ENCODE measurements at regions not wholly inside any gene's neighbourhood (a gene's known extent, or its start where the extent isn't known, plus 50 kb on each side); places are given as distances from the start of the nearest gene placed in this dataset.

DNA sequence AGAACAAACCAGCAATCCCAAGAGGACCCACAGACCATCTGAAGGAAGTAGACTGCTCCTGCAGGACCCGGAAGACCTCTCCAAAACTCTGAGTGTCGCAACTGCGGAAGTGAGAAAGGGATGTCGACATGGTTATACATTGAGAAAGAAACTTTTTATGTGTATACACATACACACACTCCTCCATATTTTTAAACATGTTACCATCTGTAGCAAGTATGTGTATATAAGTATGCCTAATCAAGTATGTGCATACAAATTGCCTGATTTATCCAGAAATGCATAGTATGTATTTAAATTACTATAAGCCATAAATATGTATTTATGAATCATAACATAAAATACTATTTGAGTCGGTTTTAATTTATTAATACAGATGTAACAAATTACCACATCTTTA is 1220.7 kb downstream of the CDY2B start:
- Histone ChIP-seq H3K79me2 (ENCODE audit: insufficient read depth, low read length) (no peaks in the 10 kb centered on the region), H3K4me2 (replicated peaks; ENCODE audit: extremely low read depth, low read length, poor library complexity, severe bottlenecking) (no peak overlapping the region), H3K4me1 (ENCODE audit: control insufficient read depth in 1 of 2, insufficient read depth in 2 of 2, low read length in 2 of 2) (no peaks in the 10 kb centered on the region), H3K9me3 (replicated peaks in 1 of 2; ENCODE audit: control insufficient read depth in 1 of 2, insufficient read depth in 1 of 2, low read length in 2 of 2) (no peaks in the 10 kb centered on the region), H3K4me3 (replicated peaks in 1 of 3; ENCODE audit: low read depth in 2 of 3, low read length in 3 of 3) (no peak overlapping the region), H3K27me3 (ENCODE audit: control insufficient read depth in 2 of 2, insufficient read depth in 2 of 2, low read length in 2 of 2) (no peaks in the 10 kb centered on the region), H2AFZ (ENCODE audit: insufficient read depth, low read depth, low read length, poor library complexity, severe bottlenecking) (no peak overlapping the region), H4K20me1 (ENCODE audit: insufficient read depth, low read length) (no peaks in the 10 kb centered on the region), H3K36me3 (replicated peaks in 1 of 2; ENCODE audit: control insufficient read depth in 1 of 2, insufficient read depth in 2 of 2, low read length in 2 of 2) (no peaks in the 10 kb centered on the region), H3K9ac (ENCODE audit: insufficient read depth, low read length, poor library complexity, severe bottlenecking) (no peak overlapping the region), H3K27ac (ENCODE audit: low read depth in 1 of 2, low read length in 2 of 2) (no peak overlapping the region)
- Mint-ChIP-seq H3K27me3 (ENCODE audit: low read depth in 3 of 3) (no peaks in the 10 kb centered on the region), H3K4me1 (no peaks in the 10 kb centered on the region), H3K4me3 (no peak overlapping the region), H3K9me3 (peaks cover 0 to 2% (median 0%) of the 10 kb centered on the region in 7 donors), H3K27ac (no peak overlapping the region), H3K36me3 (no peaks in the 10 kb centered on the region)
- intact Hi-C loops (cut with micrococcal nuclease): no loop called here
- DNase-seq: no peak
- no CpG with 5 or more reads among the region's 5 CpGs for WGBS (ENCODE audit: insufficient coverage)
- TF ChIP-seq, protein P1, sequence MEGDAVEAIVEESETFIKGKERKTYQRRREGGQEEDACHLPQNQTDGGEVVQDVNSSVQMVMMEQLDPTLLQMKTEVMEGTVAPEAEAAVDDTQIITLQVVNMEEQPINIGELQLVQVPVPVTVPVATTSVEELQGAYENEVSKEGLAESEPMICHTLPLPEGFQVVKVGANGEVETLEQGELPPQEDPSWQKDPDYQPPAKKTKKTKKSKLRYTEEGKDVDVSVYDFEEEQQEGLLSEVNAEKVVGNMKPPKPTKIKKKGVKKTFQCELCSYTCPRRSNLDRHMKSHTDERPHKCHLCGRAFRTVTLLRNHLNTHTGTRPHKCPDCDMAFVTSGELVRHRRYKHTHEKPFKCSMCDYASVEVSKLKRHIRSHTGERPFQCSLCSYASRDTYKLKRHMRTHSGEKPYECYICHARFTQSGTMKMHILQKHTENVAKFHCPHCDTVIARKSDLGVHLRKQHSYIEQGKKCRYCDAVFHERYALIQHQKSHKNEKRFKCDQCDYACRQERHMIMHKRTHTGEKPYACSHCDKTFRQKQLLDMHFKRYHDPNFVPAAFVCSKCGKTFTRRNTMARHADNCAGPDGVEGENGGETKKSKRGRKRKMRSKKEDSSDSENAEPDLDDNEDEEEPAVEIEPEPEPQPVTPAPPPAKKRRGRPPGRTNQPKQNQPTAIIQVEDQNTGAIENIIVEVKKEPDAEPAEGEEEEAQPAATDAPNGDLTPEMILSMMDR (IDR thresholded peaks at IDR 0.05): no peak

DNA sequence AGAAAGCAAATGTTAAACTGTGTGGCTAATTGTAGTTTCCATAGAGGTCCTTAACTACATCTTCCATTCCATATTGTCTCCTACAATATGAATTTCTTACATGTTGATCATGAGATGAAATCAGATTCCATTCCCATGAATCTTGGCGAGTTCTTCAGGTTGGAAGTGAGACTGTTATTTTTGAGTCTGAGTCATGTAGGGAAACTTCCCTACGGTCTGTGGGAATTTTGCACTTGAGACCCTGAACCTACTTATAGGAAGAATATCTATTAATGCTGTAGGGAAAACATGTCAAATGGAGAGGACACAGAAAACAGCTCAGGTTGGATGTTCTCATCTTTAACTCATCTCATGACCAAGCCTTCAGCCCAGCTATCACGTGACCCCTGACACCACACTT is 1226.0 kb downstream of the CDY2B start:
- Histone ChIP-seq H3K27me3 (ENCODE audit: control insufficient read depth in 2 of 2, insufficient read depth in 2 of 2, low read length in 2 of 2) (no peaks in the 10 kb centered on the region), H3K4me2 (replicated peaks; ENCODE audit: extremely low read depth, low read length, poor library complexity, severe bottlenecking) (no peak overlapping the region), H3K9ac (ENCODE audit: insufficient read depth, low read length, poor library complexity, severe bottlenecking) (no peak overlapping the region), H3K9me3 (replicated peaks in 1 of 2; ENCODE audit: control insufficient read depth in 1 of 2, insufficient read depth in 1 of 2, low read length in 2 of 2) (no peaks in the 10 kb centered on the region), H3K4me3 (replicated peaks in 1 of 3; ENCODE audit: low read depth in 2 of 3, low read length in 3 of 3) (no peak overlapping the region), H3K79me2 (ENCODE audit: insufficient read depth, low read length) (no peaks in the 10 kb centered on the region), H3K4me1 (ENCODE audit: control insufficient read depth in 1 of 2, insufficient read depth in 2 of 2, low read length in 2 of 2) (no peaks in the 10 kb centered on the region), H4K20me1 (ENCODE audit: insufficient read depth, low read length) (no peaks in the 10 kb centered on the region), H3K27ac (ENCODE audit: low read depth in 1 of 2, low read length in 2 of 2) (no peak overlapping the region), H2AFZ (ENCODE audit: insufficient read depth, low read depth, low read length, poor library complexity, severe bottlenecking) (no peak overlapping the region), H3K36me3 (replicated peaks in 1 of 2; ENCODE audit: control insufficient read depth in 1 of 2, insufficient read depth in 2 of 2, low read length in 2 of 2) (no peaks in the 10 kb centered on the region)
- H3K27me3 Mint-ChIP-seq (ENCODE audit: low read depth in 3 of 3): no peaks in the 10 kb centered on the region
- intact Hi-C loops (cut with micrococcal nuclease): no loop called here
- no peak for DNase-seq
- no peak overlapping the region for H3K27ac Mint-ChIP-seq
- no peak overlapping the region for H3K4me3 Mint-ChIP-seq
- WGBS (ENCODE audit: insufficient coverage): no CpG with 5 or more reads among the region's 3 CpGs
- H3K9me3 Mint-ChIP-seq: no peaks in the 10 kb centered on the region
- H3K36me3 Mint-ChIP-seq: no peaks in the 10 kb centered on the region
- TF ChIP-seq, protein P1 (IDR thresholded peaks at IDR 0.05): no peak
- H3K4me1 Mint-ChIP-seq: no peaks in the 10 kb centered on the region
